ENCODE measurements at regions not wholly inside any gene's neighbourhood (a gene's known extent, or its start where the extent isn't known, plus 50 kb on each side); places are given as distances from the start of the nearest gene placed in this dataset.

- H2AFZ ChIP-seq (ENCODE audit: low read length), result no peak overlapping the region
- no peaks in the 10 kb centered on the region for H3K79me2 ChIP-seq (ENCODE audit: insufficient read depth, low read length)
- no peak overlapping the region for H3K27ac ChIP-seq (ENCODE audit: low read depth, low read length)
- H3K4me1 ChIP-seq (ENCODE audit: insufficient read depth, low read length), result peaks cover 7% of the 10 kb centered on the region
- no peak for DNase-seq (ENCODE audit: insufficient read length, low spot score, missing footprints)
- H3K36me3 ChIP-seq (ENCODE audit: insufficient read depth, low read length), result no peaks in the 10 kb centered on the region
- H3K4me2 ChIP-seq (ENCODE audit: insufficient read depth, low read length), result no peak overlapping the region
- H4K20me1 ChIP-seq (ENCODE audit: insufficient read depth, low read length), result no peaks in the 10 kb centered on the region
- no peaks in the 10 kb centered on the region for H3K9me3 ChIP-seq (ENCODE audit: low read depth, low read length)
- no peak overlapping the region for H3K4me3 ChIP-seq (ENCODE audit: insufficient read depth, low read length)
- H3K27me3 ChIP-seq (ENCODE audit: insufficient read depth, low read length), result peaks cover 84% of the 10 kb centered on the region
- TF ChIP-seq, protein P1, sequence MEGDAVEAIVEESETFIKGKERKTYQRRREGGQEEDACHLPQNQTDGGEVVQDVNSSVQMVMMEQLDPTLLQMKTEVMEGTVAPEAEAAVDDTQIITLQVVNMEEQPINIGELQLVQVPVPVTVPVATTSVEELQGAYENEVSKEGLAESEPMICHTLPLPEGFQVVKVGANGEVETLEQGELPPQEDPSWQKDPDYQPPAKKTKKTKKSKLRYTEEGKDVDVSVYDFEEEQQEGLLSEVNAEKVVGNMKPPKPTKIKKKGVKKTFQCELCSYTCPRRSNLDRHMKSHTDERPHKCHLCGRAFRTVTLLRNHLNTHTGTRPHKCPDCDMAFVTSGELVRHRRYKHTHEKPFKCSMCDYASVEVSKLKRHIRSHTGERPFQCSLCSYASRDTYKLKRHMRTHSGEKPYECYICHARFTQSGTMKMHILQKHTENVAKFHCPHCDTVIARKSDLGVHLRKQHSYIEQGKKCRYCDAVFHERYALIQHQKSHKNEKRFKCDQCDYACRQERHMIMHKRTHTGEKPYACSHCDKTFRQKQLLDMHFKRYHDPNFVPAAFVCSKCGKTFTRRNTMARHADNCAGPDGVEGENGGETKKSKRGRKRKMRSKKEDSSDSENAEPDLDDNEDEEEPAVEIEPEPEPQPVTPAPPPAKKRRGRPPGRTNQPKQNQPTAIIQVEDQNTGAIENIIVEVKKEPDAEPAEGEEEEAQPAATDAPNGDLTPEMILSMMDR (IDR thresholded peaks at IDR 0.05; ENCODE audit: extremely low read depth, low read depth, low read length), result no peak
These were observed 220.1 kb downstream of the MEF2C start for GRCh38 chr5:88662846-88663245.

GRCh38 chr5:88661806-88662207 is 221.2 kb downstream of the MEF2C start:
- DNase-seq (ENCODE audit: insufficient read length, low spot score, missing footprints), result no peak
- Histone ChIP-seq H3K36me3 (ENCODE audit: insufficient read depth, low read length) (no peaks in the 10 kb centered on the region), H3K27me3 (ENCODE audit: insufficient read depth, low read length) (peaks cover 76% of the 10 kb centered on the region), H2AFZ (ENCODE audit: low read length) (peak overlapping the region; percentile 74), H4K20me1 (ENCODE audit: insufficient read depth, low read length) (no peaks in the 10 kb centered on the region), H3K9me3 (ENCODE audit: low read depth, low read length) (no peaks in the 10 kb centered on the region), H3K4me2 (ENCODE audit: insufficient read depth, low read length) (peak overlapping the region; percentile 82), H3K27ac (ENCODE audit: low read depth, low read length) (no peak overlapping the region), H3K79me2 (ENCODE audit: insufficient read depth, low read length) (no peaks in the 10 kb centered on the region), H3K4me3 (ENCODE audit: insufficient read depth, low read length) (no peak overlapping the region), H3K4me1 (ENCODE audit: insufficient read depth, low read length) (peaks cover 7% of the 10 kb centered on the region)
- TF ChIP-seq, protein P1 (IDR thresholded peaks at IDR 0.05; ENCODE audit: extremely low read depth, low read depth, low read length), result no peak

- Histone ChIP-seq H3K27ac (ENCODE audit: low read depth, low read length) (no peak overlapping the region), H3K4me2 (ENCODE audit: insufficient read depth, low read length) (peak overlapping the region; percentile 82), H3K36me3 (ENCODE audit: insufficient read depth, low read length) (no peaks in the 10 kb centered on the region), H2AFZ (ENCODE audit: low read length) (peak overlapping the region; percentile 74), H3K4me3 (ENCODE audit: insufficient read depth, low read length) (peak overlapping the region; percentile 65), H4K20me1 (ENCODE audit: insufficient read depth, low read length) (no peaks in the 10 kb centered on the region), H3K79me2 (ENCODE audit: insufficient read depth, low read length) (no peaks in the 10 kb centered on the region), H3K9me3 (ENCODE audit: low read depth, low read length) (no peaks in the 10 kb centered on the region), H3K27me3 (ENCODE audit: insufficient read depth, low read length) (peaks cover 69% of the 10 kb centered on the region), H3K4me1 (ENCODE audit: insufficient read depth, low read length) (peaks cover 7% of the 10 kb centered on the region)
- TF ChIP-seq, protein P1 (IDR thresholded peaks at IDR 0.05; ENCODE audit: extremely low read depth, low read depth, low read length), result no peak
- peak; percentile 98 for DNase-seq (ENCODE audit: insufficient read length, low spot score, missing footprints)
These were observed 221.8 kb downstream of the MEF2C start for GRCh38 chr5:88660947-88661805.

GRCh38 chr5:88660264-88660946 is 222.6 kb downstream of the MEF2C start:
- Histone ChIP-seq H3K4me2 (ENCODE audit: insufficient read depth, low read length) (peak overlapping the region; percentile 82), H3K4me1 (ENCODE audit: insufficient read depth, low read length) (peaks cover 7% of the 10 kb centered on the region), H3K27me3 (ENCODE audit: insufficient read depth, low read length) (peaks cover 62% of the 10 kb centered on the region), H3K9me3 (ENCODE audit: low read depth, low read length) (no peaks in the 10 kb centered on the region), H3K4me3 (ENCODE audit: insufficient read depth, low read length) (peak overlapping the region; percentile 65), H3K36me3 (ENCODE audit: insufficient read depth, low read length) (no peaks in the 10 kb centered on the region), H4K20me1 (ENCODE audit: insufficient read depth, low read length) (no peaks in the 10 kb centered on the region), H2AFZ (ENCODE audit: low read length) (peak overlapping the region; percentile 56), H3K27ac (ENCODE audit: low read depth, low read length) (no peak overlapping the region), H3K79me2 (ENCODE audit: insufficient read depth, low read length) (no peaks in the 10 kb centered on the region)
- DNase-seq (ENCODE audit: insufficient read length, low spot score, missing footprints), result peak; percentile 84
- TF ChIP-seq, protein P1 (IDR thresholded peaks at IDR 0.05; ENCODE audit: extremely low read depth, low read depth, low read length), result no peak

Measured in osteoblast (primary cell).